Body of pancreas (tissue), 4 donors: ENCODE measurements at regions not wholly inside any gene's neighbourhood (a gene's known extent, or its start where the extent isn't known, plus 50 kb on each side); places are given as distances from the start of the nearest gene placed in this dataset.

ENCODE experiments used
- CTCF ChIP-seq, 7 experiments: fragments of 450-650 bp in 4 of 7; fragments of 200-600 bp in 3 of 7; sonication (generic) in 3 of 7; IDR thresholded peaks; one replicate each; pipeline ENCODE4 v1.5.1; 2016 to 2019; ENCODE audit warnings: antibody characterized with exemption in 7 of 7
- POLR2A ChIP-seq, 3 donors: fragments of 450-650 bp; IDR thresholded peaks; one replicate each; pipeline ENCODE4 v1.6.1; 2016; ENCODE audit warnings: antibody characterized with exemption in 3 of 3, mild to moderate bottlenecking in 2 of 3

GRCh38 chr2:19714926-19715325, 186.9 kb downstream of the TTC32 start:
- no peak for TF ChIP-seq CTCF (IDR thresholded peaks at IDR 0.05)
- no peak for TF ChIP-seq POLR2A (IDR thresholded peaks at IDR 0.05)
